Transverse colon (tissue), 4 donors: ENCODE measurements at regions not wholly inside any gene's neighbourhood (a gene's known extent, or its start where the extent isn't known, plus 50 kb on each side); places are given as distances from the start of the nearest gene placed in this dataset.
"Not testable (repeated sequence)": the region's sequence is repeated elsewhere in the genome, so short reads cannot be mapped to it uniquely, and the experiment has no call there.

Experiments
- DNase-seq: peaks from one replicate; pipeline ENCODE4 v3.0.0-alpha.2; 2019
- H3K27ac ChIP-seq, 4 donors: fragments of 200-600 bp; sonication (generic); 2 replicates each; pipeline ENCODE4 v1.5.1; 2016 to 2018; ENCODE audit warnings: inconsistent platforms in 4 of 4
- H3K27me3 ChIP-seq: fragments of 200-600 bp; sonication (generic); 2 replicates; pipeline ENCODE4 v1.5.1; 2017; ENCODE audit warnings: inconsistent platforms
- H3K36me3 ChIP-seq, 4 donors: fragments of 200-600 bp; sonication (generic); 2 replicates each; pipeline ENCODE4 v1.5.1; 2017 to 2019; ENCODE audit warnings: inconsistent platforms in 4 of 4
- H3K4me1 ChIP-seq, 4 donors: fragments of 200-600 bp; sonication (generic); 2 replicates each; pipeline ENCODE4 v1.5.1; 2017 to 2020; ENCODE audit warnings: inconsistent platforms in 4 of 4
- H3K4me3 ChIP-seq, 4 donors: fragments of 200-600 bp; sonication (generic); 1 replicate in 1 of 4; 2 replicates in 3 of 4; pipeline versions ENCODE4 v1.5.1 to v1.6.1; 2017 to 2019; ENCODE audit warnings: inconsistent platforms in 4 of 4
- H3K9me3 ChIP-seq, 2 donors: fragments of 200-600 bp; sonication (generic); 2 replicates each; pipeline ENCODE4 v1.5.1; 2017 to 2019; ENCODE audit warnings: inconsistent platforms in 2 of 2
- CTCF ChIP-seq, 5 experiments: fragments of 200-600 bp in 3 of 5; fragments of 450-650 bp in 2 of 5; sonication (generic) in 3 of 5; IDR thresholded peaks; 1 replicate in 2 of 5; 2 replicates in 3 of 5; pipeline ENCODE4 v1.5.1; 2016 to 2017; ENCODE audit warnings: antibody characterized with exemption in 5 of 5, inconsistent platforms in 3 of 5, mild to moderate bottlenecking in 2 of 5, moderate library complexity in 1 of 5
- EP300 ChIP-seq: sonication (generic); formaldehyde crosslinking; IDR thresholded peaks from one replicate; pipeline ENCODE4 v1.6.1; 2017; ENCODE audit warnings: antibody characterized with exemption, low read depth
- POLR2A ChIP-seq: fragments of 450-650 bp; IDR thresholded peaks from one replicate; pipeline ENCODE4 v1.6.1; 2016; ENCODE audit warnings: antibody characterized with exemption, mild to moderate bottlenecking, moderate library complexity
- POLR2AphosphoS5 ChIP-seq, 3 donors: sonication (generic); formaldehyde crosslinking; IDR thresholded peaks; one replicate each; pipeline ENCODE4 v1.6.1; 2016; ENCODE audit warnings: antibody characterized with exemption in 3 of 3
- WGBS, 2 donors: methylation state at CpG; one replicate each; pipeline ENCODE4 v1.1.5; 2018; ENCODE audit warnings: low coverage in 1 of 2; 5-methylcytosine and 5-hydroxymethylcytosine counted together
- in situ Hi-C, 4 donors: fragments of 200-750 bp; cut with MboI; loops; one replicate each; pipeline versions ENCODE4 v1.15.0 to v1.15.1; 2017; ENCODE audit warnings: low sequenced_read_pairs in 3 of 4, low pct_ligation_motif_present in 1 of 4, low pct_unique_long_range_greater_than_20kb in 1 of 4
- intact Hi-C: fragments of 100-400 bp; cut with DNase I; formaldehyde crosslinking; loops from one replicate; pipeline ENCODE4 v1.15.1; 2023; ENCODE audit warnings: low total_unique reads

- peaks cover 61% of the 10 kb centered on the region for H3K27me3 ChIP-seq
- in situ Hi-C loops: loop anchor here in 1 of 4 donors (25.0 kb wide), 1 partner anchor 513 kb away; no protein-coding TSS in a partner anchor
Observed at GRCh38 chr12:114500131-114500530, 94.2 kb upstream of the TBX5 start.

GRCh38 chr12:114499338-114499737 lies 93.4 kb upstream of the TBX5 start:
- TF ChIP-seq POLR2AphosphoS5 (IDR thresholded peaks at IDR 0.05) (no peak), POLR2A (no peak), CTCF (IDR thresholded peaks at IDR 0.05) (no peak), EP300 (no peak)
- in situ Hi-C loops: no loop called here
- no peak for DNase-seq
- peaks cover 61% of the 10 kb centered on the region for H3K27me3 ChIP-seq
- H3K36me3 ChIP-seq: no peaks in the 10 kb centered on the region
- no peak overlapping the region for H3K4me3 ChIP-seq
- intact Hi-C loops: no loop called here
- no peak overlapping the region for H3K27ac ChIP-seq
- H3K9me3 ChIP-seq: no peaks in the 10 kb centered on the region
- H3K4me1 ChIP-seq: no peaks in the 10 kb centered on the region
- 59% methylated on average over 5 of the region's 5 CpGs; no CpG with 5 or more reads in 1 of the 2 donors for WGBS, 2 donors

More at GRCh38 chr12:114500131-114500530, 94.2 kb upstream of the TBX5 start:
- no peak overlapping the region for H3K4me3 ChIP-seq
- no peaks in the 10 kb centered on the region for H3K4me1 ChIP-seq
- WGBS, 2 donors: 13 to 53% methylated on average over 2 of the region's 2 CpGs
- H3K9me3 ChIP-seq: no peaks in the 10 kb centered on the region
- no peaks in the 10 kb centered on the region for H3K36me3 ChIP-seq
- TF ChIP-seq POLR2A (no peak), CTCF (IDR thresholded peaks at IDR 0.05) (no peak), POLR2AphosphoS5 (IDR thresholded peaks at IDR 0.05) (no peak), EP300 (no peak)
- DNase-seq: no peak
- intact Hi-C loops: no loop called here
- H3K27ac ChIP-seq: no peak overlapping the region

GRCh38 chr12:114491916-114492315 lies 86.0 kb upstream of the TBX5 start:
- in situ Hi-C loops (no loop called here), intact Hi-C loops (no loop called here)

GRCh38 chr12:114484822-114485459 lies 79.0 kb upstream of the TBX5 start:
- H3K36me3 ChIP-seq, intact Hi-C loops, in situ Hi-C loops, H3K4me3 ChIP-seq, DNase-seq, H3K27ac ChIP-seq, H3K9me3 ChIP-seq: not testable (repeated sequence)
- H3K27me3 ChIP-seq: peaks cover 54% of the 10 kb centered on the region
- WGBS, 2 donors: 90% methylated on average over 27 of the region's 45 CpGs; no CpG with 5 or more reads in 1 of the 2 donors
- peaks cover 0 to 12% (median 7%) of the 10 kb centered on the region in 4 donors for H3K4me1 ChIP-seq

More at GRCh38 chr12:114491916-114492315, 86.0 kb upstream of the TBX5 start:
- H3K36me3 ChIP-seq: no peaks in the 10 kb centered on the region
- WGBS, 2 donors: 40 to 43% methylated on average over 2 to 3 of the region's 3 CpGs
- H3K9me3 ChIP-seq: no peaks in the 10 kb centered on the region
- no peak overlapping the region for H3K27ac ChIP-seq
- no peak for DNase-seq
- peaks cover 34% of the 10 kb centered on the region for H3K27me3 ChIP-seq
- no peaks in the 10 kb centered on the region for H3K4me1 ChIP-seq
- TF ChIP-seq POLR2A (no peak), CTCF (IDR thresholded peaks at IDR 0.05) (no peak), POLR2AphosphoS5 (IDR thresholded peaks at IDR 0.05) (no peak), EP300 (no peak)
- H3K4me3 ChIP-seq: no peak overlapping the region

GRCh38 chr12:114483996-114484395 lies 78.1 kb upstream of the TBX5 start:
- no peak for DNase-seq
- H3K27me3 ChIP-seq: peaks cover 64% of the 10 kb centered on the region
- TF ChIP-seq POLR2A: no peak
- no peak for TF ChIP-seq POLR2AphosphoS5 (IDR thresholded peaks at IDR 0.05)
- TF ChIP-seq CTCF (IDR thresholded peaks at IDR 0.05): no peak
- no peak for TF ChIP-seq EP300
- intact Hi-C loops (no loop called here), in situ Hi-C loops (no loop called here)
- no peak overlapping the region for H3K4me3 ChIP-seq
- peaks cover 0 to 16% (median 7%) of the 10 kb centered on the region in 4 donors for H3K4me1 ChIP-seq
- no peak overlapping the region for H3K27ac ChIP-seq
- no peaks in the 10 kb centered on the region for H3K36me3 ChIP-seq
- 34 to 50% methylated on average over 3 of the region's 3 CpGs for WGBS, 2 donors
- no peaks in the 10 kb centered on the region for H3K9me3 ChIP-seq
